Cardiac muscle cell (in vitro differentiated cells and primary cell): ENCODE measurements at regions not wholly inside any gene's neighbourhood (a gene's known extent, or its start where the extent isn't known, plus 50 kb on each side); places are given as distances from the start of the nearest gene placed in this dataset.
"Not testable (repeated sequence)": the region's sequence is repeated elsewhere in the genome, so short reads cannot be mapped to it uniquely, and the experiment has no call there.

Experiments
- DNase-seq, 2 donors: peaks; one replicate each; pipeline versions ENCODE4 v3.0.0 to v3.0.0-alpha.2; 2010 to 2017; ENCODE audit warnings: low read depth in 1 of 2, low spot score in 1 of 2
- H3K27ac ChIP-seq: fragments of 200-600 bp; sonication (generic); 2 replicates; pipeline ENCODE4 v1.5.1; 2016
- H3K27me3 ChIP-seq: fragments of 200-600 bp; sonication (generic); 2 replicates; pipeline ENCODE4 v1.6.0; 2016; ENCODE audit warnings: control low read depth
- H3K36me3 ChIP-seq: fragments of 200-600 bp; sonication (generic); 2 replicates; pipeline ENCODE4 v1.5.1; 2016; ENCODE audit warnings: control low read depth
- H3K4me1 ChIP-seq: fragments of 200-600 bp; sonication (generic); 2 replicates; pipeline ENCODE4 v1.8.1; 2017; ENCODE audit warnings: low read depth, mild to moderate bottlenecking, mixed run types
- H3K4me3 ChIP-seq: fragments of 200-600 bp; sonication (generic); 2 replicates; pipeline ENCODE4 v1.5.1; 2016; ENCODE audit warnings: mild to moderate bottlenecking
- H3K9me3 ChIP-seq: fragments of 200-600 bp; sonication (generic); 2 replicates; pipeline ENCODE4 v1.5.1; 2017; ENCODE audit warnings: low read depth, mild to moderate bottlenecking, control low read depth
- CTCF ChIP-seq: IDR thresholded peaks from 2 replicates; pipeline ENCODE4 v1.5.1; 2012; ENCODE audit warnings: low read depth, mild to moderate bottlenecking, low read length

DNA sequence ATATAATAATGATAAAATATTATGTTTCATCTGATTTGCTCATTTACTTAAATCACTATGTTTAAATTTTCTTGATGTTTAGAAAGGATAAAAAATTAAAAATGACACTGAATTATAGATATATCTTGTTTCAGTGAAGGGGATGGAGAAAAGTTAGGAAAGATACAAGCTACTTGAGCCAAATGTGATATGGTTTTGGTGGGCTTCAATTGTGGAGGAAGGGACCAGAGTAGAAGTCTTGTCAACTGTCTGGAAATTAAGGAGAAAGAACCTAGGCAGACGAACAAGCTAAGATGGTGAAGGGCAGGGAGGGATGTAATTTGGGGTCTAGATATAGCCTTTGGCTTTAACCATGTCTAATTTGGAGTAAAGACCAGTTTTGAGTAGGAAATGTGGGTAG is 186.4 kb upstream of the MMS22L start:
- Histone ChIP-seq H3K9me3 (no peaks in the 10 kb centered on the region), H3K36me3 (no peaks in the 10 kb centered on the region), H3K4me1 (no peaks in the 10 kb centered on the region), H3K27ac (no peak overlapping the region), H3K4me3 (no peak overlapping the region), H3K27me3 (no peaks in the 10 kb centered on the region)
- TF ChIP-seq CTCF: no peak
- DNase-seq: no peak

DNA sequence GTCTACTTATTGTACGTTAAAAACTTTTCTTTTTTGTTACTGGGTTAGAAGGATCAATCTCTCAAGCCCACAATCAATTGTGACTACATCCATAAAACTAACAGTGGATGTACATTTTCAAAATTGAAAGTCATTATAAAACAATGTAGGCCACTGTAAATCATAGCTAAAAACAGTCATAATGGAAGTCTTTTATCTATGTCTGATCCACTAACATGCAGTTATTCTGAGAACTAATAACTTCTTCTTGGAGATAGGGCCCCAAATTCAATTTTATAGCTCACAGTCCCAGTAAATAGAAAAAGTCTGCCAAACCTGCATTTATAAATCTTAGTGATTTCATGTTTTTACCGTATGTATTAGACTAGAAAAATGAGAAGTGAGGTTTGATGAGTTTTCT is 187.3 kb upstream of the MMS22L start:
- no peaks in the 10 kb centered on the region for H3K36me3 ChIP-seq
- no peak for TF ChIP-seq CTCF
- no peaks in the 10 kb centered on the region for H3K9me3 ChIP-seq
- no peaks in the 10 kb centered on the region for H3K27me3 ChIP-seq
- H3K4me1 ChIP-seq: no peaks in the 10 kb centered on the region
- no peak overlapping the region for H3K27ac ChIP-seq
- no peak for DNase-seq
- no peak overlapping the region for H3K4me3 ChIP-seq

GRCh38 chr6:97473979-97474378 is 191.0 kb upstream of the MMS22L start:
- no peak for TF ChIP-seq CTCF
- Histone ChIP-seq H3K36me3 (no peaks in the 10 kb centered on the region), H3K4me3 (no peak overlapping the region), H3K9me3 (no peaks in the 10 kb centered on the region), H3K27ac (no peak overlapping the region), H3K27me3 (no peaks in the 10 kb centered on the region), H3K4me1 (no peaks in the 10 kb centered on the region)
- no peak for DNase-seq

DNA sequence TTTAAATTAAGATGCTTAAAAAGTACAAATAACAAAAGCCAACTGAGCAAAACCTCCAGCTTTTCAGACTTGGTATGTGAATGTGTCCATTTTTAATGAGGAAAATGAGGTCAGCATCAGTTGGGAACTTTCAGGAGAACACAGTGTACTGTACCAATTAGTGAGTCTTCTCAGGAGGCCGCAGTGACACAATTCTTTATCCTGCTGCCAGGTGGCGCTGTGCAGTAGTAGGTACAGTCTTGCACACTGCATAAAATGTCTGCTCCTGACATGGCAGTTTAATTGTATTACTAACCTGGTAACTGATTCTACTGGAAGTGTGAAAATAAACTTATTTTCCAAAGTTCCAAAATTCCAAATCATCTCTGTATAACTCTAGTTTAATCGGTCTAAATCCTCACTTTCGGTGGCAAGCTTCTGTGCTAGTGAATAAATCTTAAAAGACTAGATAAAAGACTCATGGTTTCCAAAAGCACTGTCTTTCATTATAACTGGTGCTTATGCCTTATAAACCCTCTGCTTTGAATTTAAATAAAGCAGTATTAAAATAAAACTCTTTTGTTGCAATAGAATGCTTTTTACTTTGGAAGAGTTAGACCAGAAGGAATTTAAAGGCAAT is 214.8 kb upstream of the MMS22L start:
- Histone ChIP-seq H3K36me3 (no peaks in the 10 kb centered on the region), H3K9me3 (no peaks in the 10 kb centered on the region), H3K4me1 (no peaks in the 10 kb centered on the region), H3K4me3 (no peak overlapping the region), H3K27me3 (no peaks in the 10 kb centered on the region), H3K27ac (no peak overlapping the region)
- DNase-seq: peak; percentile 77 to 86
- TF ChIP-seq CTCF: peak; percentile 86

- Histone ChIP-seq H3K4me3 (no peak overlapping the region), H3K9me3 (no peaks in the 10 kb centered on the region), H3K27me3 (no peaks in the 10 kb centered on the region), H3K36me3 (no peaks in the 10 kb centered on the region), H3K27ac (no peak overlapping the region), H3K4me1 (no peaks in the 10 kb centered on the region)
- peak in 1 of 2 donors; percentile 14 for DNase-seq
- TF ChIP-seq CTCF: no peak
These were observed 218.8 kb upstream of the MMS22L start for GRCh38 chr6:97501853-97502252.

GRCh38 chr6:97508646-97509045 is 225.6 kb upstream of the MMS22L start:
- Histone ChIP-seq H3K4me1 (no peaks in the 10 kb centered on the region), H3K27me3 (no peaks in the 10 kb centered on the region), H3K27ac (no peak overlapping the region), H3K4me3 (no peak overlapping the region), H3K9me3 (no peaks in the 10 kb centered on the region), H3K36me3 (no peaks in the 10 kb centered on the region)
- TF ChIP-seq CTCF: no peak
- DNase-seq: no peak

DNA sequence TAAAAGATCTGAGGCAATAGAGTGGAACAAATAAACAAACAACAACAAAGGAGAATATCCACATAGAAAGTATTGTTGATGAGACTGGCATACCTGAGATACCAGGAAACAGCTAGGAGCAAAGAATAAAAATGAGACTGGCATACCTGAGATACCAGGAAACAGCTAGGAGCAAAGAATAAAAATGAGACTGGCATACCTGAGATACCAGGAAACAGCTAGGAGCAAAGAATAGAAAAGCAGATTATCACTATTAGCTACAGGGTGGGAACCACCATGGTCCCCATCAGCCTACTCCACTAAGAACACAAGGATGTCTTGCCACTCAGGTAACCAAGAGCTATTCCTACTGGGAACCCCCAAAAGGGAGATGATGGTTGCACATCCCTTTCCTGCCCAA is 230.2 kb upstream of the MMS22L start:
- H3K4me1 ChIP-seq, DNase-seq, H3K9me3 ChIP-seq, H3K36me3 ChIP-seq, H3K4me3 ChIP-seq, H3K27me3 ChIP-seq, H3K27ac ChIP-seq: not testable (repeated sequence)
